HG02981 (cell line): ENCODE measurements at regions not wholly inside any gene's neighbourhood (a gene's known extent, or its start where the extent isn't known, plus 50 kb on each side); places are given as distances from the start of the nearest gene placed in this dataset.
"Not testable (repeated sequence)": the region's sequence is repeated elsewhere in the genome, so short reads cannot be mapped to it uniquely, and the experiment has no call there.

ENCODE experiments used
- ATAC-seq: cut with Tn5 transposase; IDR thresholded peaks from one replicate; pipeline ENCODE4 v1.9.1; 2021; ENCODE audit warnings: mild to moderate bottlenecking, moderate library complexity; ENCODE audit not compliant: unreplicated experiment

DNA sequence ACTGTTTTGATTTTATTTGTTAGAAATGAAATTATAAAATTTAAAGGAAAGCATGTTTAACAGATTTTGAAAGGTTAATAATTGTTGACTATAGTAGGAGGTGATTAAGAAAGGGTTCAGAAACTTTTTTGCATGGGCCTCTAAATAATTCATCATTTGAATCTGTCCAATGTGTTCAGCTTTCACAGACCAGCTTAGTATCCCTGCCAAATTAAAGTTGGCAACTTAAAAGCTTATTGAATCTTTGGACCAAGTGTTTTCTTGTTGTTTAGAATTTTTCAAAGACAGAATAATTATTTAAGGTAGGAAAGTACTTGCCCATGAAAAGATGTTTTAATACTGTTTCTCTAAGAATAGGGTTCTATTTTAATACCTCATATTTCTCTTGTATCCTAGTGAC, 466.0 kb downstream of the GJA1 start:
- ATAC-seq = no peak

DNA sequence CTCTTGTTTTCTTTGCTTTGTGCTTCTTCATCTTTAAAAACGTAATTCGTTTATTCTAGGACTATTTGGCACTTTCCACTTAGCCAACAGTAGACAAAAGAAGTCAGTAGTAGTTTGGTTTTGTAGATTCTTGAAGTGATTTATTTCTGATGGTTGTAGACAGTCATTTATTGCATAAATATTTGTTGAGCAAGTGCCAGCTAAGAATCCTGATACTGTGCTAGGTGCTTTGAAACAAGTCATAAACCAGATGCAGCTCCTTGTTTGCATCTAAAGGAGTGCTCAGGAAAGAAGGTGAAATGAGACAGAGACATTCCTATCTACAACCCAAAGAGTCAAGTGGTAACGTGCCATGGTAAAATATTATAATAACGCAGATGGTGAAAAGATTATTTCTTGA, 469.1 kb downstream of the GJA1 start:
- no peak for ATAC-seq

DNA sequence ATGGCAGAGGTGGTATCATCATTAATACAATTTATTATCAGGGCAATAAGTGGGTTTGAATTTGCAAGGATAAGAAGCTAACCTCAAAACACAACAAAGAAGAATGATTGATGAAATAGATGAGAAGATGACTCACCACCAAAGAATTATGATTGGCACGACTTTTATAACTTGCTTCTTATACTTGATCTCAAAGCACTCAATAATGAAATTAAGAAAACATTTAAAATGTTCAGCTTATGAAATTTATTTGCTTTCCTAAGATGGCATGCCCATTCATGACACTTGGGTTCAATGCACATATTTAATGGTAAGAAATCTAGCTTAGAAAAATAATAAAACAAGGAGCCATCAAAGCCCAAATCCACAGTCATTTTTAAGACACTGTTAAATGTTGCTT, 477.5 kb downstream of the GJA1 start:
- ATAC-seq = no peak

DNA sequence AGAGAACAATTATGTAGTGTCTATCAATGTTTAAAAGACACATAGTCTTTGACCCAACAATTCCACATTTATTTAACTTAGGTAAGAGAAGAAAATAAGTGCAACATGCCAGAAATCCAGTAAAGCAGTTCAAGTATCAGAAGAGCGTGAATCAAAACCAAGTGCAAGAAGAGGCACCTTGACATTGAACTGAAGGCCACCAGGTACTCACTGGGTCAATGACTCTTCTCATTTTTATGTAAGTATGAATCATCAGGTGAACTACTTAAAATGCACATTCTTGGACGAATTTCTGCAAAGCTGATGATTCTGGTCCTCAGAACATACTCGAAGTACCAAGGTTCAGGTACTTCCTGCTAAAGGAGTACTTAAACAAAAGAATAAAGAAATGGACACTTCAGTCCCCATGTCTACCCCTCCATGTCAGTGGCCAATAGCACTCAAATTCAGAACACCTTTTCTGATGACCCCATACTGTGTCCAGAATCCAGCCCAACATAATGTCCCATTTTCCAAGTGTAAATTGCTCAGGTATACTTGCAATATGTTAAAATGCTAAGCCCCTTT, 481.9 kb downstream of the GJA1 start:
- no peak for ATAC-seq

DNA sequence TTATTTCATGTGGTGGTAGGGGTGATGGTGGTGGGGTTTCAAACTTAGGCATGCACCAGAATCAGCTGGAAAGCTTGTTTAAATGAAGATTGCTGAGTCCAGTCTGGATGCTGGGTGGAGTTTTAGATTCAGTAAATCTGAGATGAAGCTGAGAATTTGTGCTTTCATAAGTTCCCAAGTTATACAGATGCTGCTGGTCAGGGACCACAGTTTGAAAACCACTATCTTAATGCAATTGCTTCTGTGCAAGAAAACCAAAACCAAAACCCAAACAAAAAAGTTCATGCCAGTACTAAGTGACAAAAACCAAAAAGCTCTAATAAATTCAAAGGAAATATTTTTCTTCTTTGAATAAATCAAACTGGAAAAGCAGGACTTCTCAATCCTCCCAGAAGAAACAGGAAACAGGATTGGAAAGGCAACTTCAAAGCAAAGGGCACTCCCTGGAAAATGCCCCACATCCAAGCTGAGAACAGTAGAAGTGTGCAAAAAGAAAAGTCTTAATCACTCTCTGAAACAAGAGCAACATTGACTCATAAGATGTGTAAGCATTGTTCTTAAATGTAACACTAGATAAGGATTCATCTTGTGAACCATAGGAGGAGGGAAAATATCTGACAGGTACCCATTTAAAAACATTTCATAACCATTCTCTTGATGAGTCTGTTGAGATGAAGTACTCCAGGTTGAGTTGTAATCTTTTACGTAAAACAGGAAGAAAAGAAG, 481.5 kb upstream of the HSF2 start:
- ATAC-seq = no peak

DNA sequence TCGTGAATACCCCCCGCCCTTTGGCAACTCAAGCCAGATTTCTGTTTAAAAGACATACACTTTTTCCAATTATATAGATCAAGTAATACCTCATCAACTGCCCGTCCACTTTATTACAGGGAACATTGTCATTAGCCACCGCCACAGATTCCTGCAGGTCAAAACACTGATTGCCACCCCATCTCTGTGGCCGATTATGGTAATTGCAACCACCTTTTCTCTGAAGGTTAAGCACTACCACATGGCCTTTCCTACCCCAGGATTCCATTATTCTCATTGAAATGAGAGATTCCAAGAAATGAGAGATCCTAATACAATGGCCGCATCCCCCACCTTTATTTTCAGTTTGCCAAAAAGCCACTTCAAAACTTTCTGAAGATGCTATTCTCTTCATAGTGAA, 478.8 kb upstream of the HSF2 start:
- ATAC-seq = no peak

DNA sequence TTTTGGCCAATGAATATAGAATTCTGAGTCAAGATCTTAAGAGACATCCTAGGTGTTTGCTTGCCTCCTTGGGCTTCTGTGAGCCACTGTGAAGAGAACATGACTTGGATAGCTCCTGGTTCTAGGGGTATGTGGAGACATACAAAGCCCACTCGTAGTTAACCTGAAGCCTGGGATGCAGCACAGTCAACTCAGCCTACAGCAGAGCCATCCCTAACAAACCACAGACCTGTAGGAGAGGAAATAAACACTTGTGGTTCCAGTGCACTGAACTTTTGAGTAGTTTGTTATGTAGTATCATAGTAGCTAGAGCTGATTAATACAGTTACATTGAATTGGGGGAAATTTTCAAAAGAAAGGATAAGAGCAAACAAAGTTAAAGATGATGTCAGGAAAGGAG, 474.4 kb upstream of the HSF2 start:
- ATAC-seq = no peak

DNA sequence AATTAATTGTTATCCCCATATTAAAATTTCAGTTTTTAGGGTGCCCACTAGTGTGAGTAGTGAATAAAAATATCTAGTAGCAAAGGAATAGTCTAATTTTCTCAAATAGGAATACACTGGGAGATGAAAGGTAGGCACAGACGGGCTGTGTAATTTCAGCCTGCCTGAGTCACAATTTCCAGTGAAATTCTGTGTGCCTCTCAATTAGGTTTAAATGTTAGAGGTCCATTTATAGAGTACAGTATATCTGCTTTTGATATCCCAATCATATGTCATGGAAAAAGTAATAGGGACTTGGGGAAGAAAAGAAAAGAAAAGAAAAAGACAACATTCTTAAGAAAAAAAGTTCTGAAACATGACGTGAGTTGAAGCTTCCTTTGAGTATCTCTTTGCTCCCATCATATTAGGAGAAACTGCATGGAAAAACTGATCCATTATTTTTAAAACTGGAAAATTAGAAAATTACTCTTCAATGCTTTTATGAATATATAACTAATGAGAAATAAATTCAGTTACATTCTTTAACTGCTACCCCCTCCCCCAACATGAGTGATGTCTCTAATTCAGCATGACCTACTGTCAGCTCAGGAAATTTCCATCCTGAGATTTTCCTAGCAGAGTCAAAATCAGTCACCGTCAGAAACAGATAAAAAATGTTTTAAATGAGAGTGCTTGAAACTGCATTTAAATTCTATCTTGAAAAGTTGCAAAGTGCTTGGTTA, 473.8 kb upstream of the HSF2 start:
- no peak for ATAC-seq

DNA sequence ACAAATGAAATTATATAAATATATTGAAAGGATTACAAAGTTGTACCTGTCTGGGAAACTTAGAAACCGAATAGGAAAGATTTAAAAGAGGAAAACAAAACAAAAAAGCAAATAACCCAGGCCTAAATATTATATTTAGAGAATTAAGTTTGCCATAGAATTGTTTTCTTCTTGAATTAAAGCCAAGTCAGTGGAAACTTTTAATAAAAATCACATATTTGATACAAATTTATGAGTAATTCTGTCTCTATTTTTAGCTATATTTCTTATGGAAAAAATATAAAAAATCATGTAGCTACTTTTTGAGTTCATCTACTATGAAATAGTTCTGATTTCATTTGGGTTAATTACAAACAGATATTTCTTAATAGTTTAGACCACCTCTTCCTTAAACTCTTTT, 470.2 kb upstream of the HSF2 start:
- no peak for ATAC-seq

DNA sequence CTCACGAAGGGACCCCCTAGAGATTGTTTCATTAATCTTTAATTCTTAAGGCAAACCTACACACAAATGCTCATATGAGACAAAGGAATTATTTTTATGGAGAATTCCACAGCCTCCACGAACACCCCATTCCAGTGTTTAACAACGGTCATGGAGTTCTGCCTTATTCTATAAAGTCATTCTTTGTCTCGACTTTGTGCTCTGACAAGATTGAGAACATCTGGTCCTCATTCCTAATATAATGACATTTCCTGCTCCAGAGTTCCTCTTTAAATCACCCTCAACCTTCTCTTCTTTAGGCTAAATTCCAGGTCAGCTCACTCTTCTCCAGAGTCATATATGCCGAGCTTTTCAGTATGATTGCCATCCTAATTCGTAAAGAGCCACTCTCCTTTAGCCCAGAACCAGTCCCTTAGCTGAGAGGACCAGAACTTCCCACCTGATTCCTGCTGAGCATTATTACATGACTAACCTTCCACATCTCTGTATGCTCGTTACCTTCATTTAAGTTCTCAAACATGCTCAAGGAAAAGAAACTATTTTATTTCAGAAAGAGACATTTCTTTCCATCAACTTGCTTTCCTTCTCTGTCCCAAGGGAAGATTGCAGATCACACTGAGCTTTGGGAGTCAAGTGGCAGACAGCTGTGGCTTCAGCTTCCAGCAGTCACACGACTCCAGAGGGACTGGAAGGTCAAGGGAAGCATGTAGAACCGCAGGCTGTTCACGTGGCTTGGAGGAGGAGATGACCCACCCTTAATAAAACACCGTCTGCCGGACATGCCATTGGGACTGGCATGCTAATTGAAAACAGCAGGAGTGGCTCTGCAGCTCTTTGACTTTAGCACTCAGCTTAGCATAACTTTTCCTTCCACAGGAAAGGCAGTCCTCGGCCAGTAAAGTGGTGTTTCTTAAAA, 467.1 kb upstream of the HSF2 start:
- ATAC-seq = no peak

DNA sequence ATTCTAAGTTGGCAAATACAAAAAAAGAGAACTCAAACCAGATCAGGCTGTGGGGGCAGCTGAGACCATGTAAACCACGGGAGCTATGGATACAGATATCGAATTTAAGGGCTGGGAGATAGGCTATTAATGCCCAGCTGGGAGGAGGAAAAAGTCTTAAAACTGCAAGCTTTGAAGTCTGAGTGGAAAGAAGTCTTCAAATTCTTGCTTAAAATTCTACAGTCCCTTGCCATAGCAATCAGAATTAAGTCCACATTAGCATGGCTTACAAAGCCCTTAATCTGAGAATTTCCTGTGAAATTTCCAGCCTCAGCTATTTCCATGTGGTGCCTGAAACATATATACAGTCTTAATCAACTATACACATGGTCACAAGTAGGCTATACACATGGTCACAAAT, 465.0 kb upstream of the HSF2 start:
- no peak for ATAC-seq

DNA sequence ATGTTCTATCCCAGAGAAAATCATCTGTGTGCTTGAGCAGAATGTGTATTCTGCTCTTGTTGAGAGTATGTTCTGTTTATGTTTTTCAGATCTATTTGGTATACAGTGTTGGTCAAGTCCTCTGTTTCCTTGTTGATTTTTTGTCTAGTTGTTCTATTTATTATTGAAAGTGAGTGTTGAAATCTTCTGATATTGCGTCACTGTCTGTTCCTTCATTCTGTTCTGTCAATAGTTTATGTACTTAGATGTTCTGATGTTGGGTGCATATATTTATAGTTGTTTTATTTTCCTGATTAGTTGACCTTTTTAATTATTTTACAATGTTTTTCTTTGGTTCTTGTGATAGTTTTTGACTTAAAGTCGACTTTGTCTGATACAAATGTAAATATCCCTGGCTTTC, 458.7 kb upstream of the HSF2 start:
- ATAC-seq = no peak

DNA sequence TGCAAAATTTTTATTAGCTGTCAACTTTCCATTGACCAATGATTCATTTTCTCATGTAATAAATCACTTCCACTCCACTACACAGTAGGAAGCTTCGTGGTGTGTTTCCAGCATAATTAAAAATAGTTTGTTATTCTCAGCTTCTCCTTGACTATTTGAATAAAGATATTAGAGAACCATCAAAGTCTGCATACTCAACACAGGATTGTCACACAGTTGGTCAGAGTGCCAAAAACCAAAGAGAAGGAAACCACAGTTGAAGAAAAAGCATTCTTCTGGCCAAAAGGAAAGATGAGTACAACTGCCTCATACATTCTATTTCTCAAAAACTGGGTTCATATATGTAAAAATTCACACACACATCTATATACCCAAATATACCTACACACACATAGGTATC, 455.1 kb upstream of the HSF2 start:
- no peak for ATAC-seq

DNA sequence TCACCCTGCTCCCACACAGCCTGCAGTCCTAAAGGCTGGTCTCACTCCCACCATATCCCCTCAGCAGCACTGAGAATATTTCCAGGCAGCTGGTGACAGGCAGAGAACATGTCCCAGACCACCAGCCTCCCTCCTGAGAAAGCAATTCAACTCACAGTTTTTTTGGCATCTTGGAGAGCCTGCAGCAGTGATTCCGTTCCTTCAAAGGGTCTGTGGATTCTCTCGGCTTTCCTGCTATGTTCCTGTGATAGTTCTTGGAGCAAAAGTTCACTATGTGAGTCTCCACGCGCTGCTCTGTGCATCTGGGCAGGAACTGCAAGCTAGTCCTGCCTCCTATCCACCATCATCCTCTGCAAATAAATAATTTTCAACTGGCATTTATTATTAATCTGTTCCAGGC, 448.3 kb upstream of the HSF2 start:
- no peak for ATAC-seq

DNA sequence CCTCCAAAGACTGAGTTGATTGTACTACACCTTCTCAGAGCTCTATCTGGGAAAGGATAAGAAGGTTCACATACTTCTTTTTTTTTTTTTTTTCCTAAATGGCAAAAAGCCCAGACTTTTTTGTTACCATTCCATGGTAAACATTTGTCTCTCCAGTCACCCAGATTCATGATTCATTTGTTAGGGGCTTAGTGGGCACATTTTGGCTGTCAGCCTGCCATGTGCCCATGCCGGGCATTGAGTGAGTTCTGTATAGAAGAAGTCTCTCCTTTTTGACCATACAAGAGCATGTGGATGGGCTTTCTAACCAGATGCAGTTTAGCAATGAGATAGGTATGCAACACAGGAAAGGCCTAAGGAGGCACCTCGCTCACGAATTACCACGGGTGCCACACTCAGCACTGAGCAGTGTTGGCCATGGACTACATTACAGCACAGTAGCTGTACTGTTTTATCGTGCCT, 447.5 kb upstream of the HSF2 start:
- no peak for ATAC-seq

DNA sequence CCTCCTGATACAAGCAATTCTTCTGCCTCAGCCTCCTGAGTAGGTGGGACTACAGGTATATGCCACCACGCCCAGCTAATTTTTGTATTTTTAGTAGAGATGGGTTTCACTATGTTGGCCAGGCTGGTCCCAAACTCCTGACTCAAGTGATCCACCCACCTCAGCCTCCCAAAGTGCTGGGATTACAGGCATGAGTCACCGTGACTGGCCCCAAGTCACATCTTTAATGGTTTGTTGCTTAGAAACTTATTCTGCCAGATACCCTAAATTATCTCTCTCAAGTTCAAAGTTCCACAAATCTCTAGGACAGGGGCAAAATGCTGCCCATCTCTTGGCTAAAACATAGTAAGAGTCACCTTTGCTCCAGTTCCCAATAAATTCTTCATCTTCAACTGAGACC, 444.1 kb upstream of the HSF2 start:
- not testable (repeated sequence) for ATAC-seq

DNA sequence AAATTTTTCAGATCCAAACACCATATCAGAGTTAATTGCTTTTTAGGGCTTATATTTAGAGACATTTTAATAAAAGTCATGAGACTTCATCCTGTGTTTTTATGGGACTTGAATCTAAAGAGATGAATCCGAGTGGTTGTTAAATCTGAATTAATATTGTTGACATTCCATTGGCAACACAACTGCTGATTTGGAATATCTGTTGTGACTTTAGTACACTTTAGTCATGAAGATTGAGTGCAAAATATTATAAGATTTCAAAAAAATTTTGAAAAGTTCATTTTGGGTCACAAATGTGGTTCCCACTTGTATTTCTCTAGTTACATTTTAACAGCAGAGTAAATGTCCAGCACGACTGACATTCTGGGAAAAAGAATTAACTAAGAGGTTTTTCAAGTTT, 442.7 kb upstream of the HSF2 start:
- no peak for ATAC-seq

DNA sequence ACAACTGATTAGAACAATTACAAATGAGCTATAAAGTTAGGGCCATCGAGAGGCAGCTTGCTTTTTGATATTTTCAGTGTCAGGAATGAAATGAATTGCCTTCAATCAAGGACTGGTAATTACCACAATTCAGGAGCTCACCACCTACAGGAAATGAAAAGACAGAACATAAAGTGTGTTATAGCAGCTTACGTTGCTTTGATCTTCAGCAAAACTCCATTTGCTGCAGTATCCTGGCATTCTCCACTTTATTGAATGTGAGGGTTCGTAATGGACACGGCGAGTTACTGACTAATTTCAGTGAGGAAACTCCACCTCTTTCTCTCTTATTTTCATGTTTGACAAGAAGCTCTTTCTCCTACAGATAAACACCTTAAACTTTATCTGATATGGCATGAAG, 440.0 kb upstream of the HSF2 start:
- no peak for ATAC-seq

DNA sequence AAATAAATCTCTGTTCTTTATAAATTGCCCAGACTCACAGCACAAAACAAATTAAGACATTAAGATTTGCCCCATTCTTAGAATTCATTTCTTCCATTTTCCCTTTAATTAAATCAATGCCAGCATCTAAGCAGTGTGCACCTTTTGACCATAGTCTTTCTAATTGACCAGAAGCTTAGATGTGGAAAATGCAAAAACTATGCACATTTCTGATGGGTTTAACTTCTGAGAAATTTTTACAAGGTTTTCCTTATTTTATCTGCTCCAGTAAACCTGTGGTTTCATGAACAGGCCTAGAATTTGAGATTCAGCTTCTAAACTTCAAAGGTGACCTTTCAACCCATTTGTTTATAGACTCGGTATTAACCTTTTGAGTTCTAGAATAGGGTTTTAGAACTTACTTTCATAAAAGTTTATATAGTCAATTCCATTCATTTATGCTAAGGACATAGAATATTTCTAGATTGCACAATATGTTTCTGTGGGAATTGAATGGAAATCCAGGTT, 437.8 kb upstream of the HSF2 start:
- no peak for ATAC-seq

DNA sequence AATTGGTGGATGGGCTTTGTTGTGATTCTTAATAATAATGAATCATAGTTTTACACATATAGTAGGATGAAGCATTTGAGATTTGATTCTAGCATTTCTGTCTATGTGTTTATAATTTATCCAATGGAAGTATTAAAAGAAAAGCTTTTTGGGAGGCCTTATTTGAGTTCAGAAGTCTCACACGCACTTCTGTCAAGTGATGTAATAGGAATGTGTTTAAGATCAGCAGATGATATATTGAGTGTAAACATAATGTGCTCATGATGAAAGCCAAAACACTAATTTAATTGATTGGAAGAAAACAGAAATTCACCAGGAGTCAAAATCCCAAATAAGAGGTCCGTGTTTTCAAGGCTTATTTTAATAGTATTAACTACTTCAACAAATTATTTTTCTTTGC, 435.6 kb upstream of the HSF2 start:
- ATAC-seq = no peak

DNA sequence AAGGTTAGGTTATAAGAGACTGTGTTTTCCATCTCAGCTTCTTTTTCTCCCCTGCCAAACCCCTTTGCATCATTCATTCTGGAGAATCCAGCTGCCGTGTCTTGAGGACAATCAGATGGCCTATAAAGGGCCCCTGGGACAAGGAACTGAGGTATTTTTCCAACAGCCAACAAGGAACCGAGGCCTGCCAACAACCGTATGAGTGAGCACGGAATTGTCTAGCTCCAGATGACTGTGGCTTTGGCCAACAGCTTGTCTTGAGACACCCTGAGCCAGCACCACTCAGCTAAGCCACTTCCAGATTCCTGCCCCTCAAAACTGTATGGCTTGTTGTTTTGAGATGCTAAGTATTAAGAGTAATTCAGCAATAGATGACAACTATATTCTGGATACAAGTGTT, 433.7 kb upstream of the HSF2 start:
- ATAC-seq = no peak
